ENCODE measurements at regions not wholly inside any gene's neighbourhood (a gene's known extent, or its start where the extent isn't known, plus 50 kb on each side); places are given as distances from the start of the nearest gene placed in this dataset.

GRCh38 chr4:11179796-11180195, 248.9 kb downstream of the HS3ST1 start:
- DNase-seq = no peak

GRCh38 chr4:11178433-11178832, 250.3 kb downstream of the HS3ST1 start:
- DNase-seq = no peak

GRCh38 chr4:11175374-11175773, 253.3 kb downstream of the HS3ST1 start:
- no peak for DNase-seq

- DNase-seq = no peak
Observed at GRCh38 chr4:11166606-11167005, 262.1 kb downstream of the HS3ST1 start.

GRCh38 chr4:11166034-11166433, 262.7 kb downstream of the HS3ST1 start:
- DNase-seq = no peak

- no peak for DNase-seq
Observed at GRCh38 chr4:11165052-11165451, 263.6 kb downstream of the HS3ST1 start.

- no peak for DNase-seq
Observed at GRCh38 chr4:11160288-11160687, 268.4 kb downstream of the HS3ST1 start.

- DNase-seq = no peak
Observed at GRCh38 chr4:11158971-11159370, 269.7 kb downstream of the HS3ST1 start.

GRCh38 chr4:11155208-11155867, 273.4 kb downstream of the HS3ST1 start:
- no peak for DNase-seq

GRCh38 chr4:11153171-11153750, 275.4 kb downstream of the HS3ST1 start:
- no peak for DNase-seq

- no peak for DNase-seq
Observed at GRCh38 chr4:11152684-11153083, 276.0 kb downstream of the HS3ST1 start.

- DNase-seq = no peak
Observed at GRCh38 chr4:11151500-11151899, 277.2 kb downstream of the HS3ST1 start.

- peak; percentile 15 for DNase-seq
Observed at GRCh38 chr4:11149612-11150259, 279.0 kb downstream of the HS3ST1 start.

GRCh38 chr4:11139871-11140270, 288.8 kb downstream of the HS3ST1 start:
- DNase-seq = no peak

GRCh38 chr4:11138964-11139363, 289.7 kb downstream of the HS3ST1 start:
- no peak for DNase-seq

GRCh38 chr4:11134705-11135104, 294.0 kb downstream of the HS3ST1 start:
- no peak for DNase-seq

- no peak for DNase-seq
Observed at GRCh38 chr4:11133868-11134267, 294.8 kb downstream of the HS3ST1 start.

GRCh38 chr4:11132478-11132877, 296.2 kb downstream of the HS3ST1 start:
- DNase-seq = no peak

GRCh38 chr4:11131491-11131890, 297.2 kb downstream of the HS3ST1 start:
- DNase-seq = no peak

GRCh38 chr4:11130195-11130970, 298.3 kb downstream of the HS3ST1 start:
- no peak for DNase-seq

GRCh38 chr4:11120435-11120834, 308.3 kb downstream of the HS3ST1 start:
- DNase-seq = no peak

GRCh38 chr4:11119474-11119873, 309.2 kb downstream of the HS3ST1 start:
- DNase-seq = no peak

- no peak for DNase-seq
Observed at GRCh38 chr4:11118513-11118912, 310.2 kb downstream of the HS3ST1 start.

- no peak for DNase-seq
Observed at GRCh38 chr4:11116940-11117339, 311.8 kb downstream of the HS3ST1 start.
